HCT116 (cell line): ENCODE measurements at regions not wholly inside any gene's neighbourhood (a gene's known extent, or its start where the extent isn't known, plus 50 kb on each side); places are given as distances from the start of the nearest gene placed in this dataset.

Experiments
- ATAC-seq: fragments of 200-7000 bp; cut with Tn5 transposase; 2 replicates; pipeline ENCODE4 v1.9.1; 2020; ENCODE audit warnings: mild to moderate bottlenecking, moderate library complexity
- BruUV-seq: library from RNA; stranded (reverse); fragments of 400-500 nt; replicated peaks from 2 replicates; lab custom pipeline; 2021; lab: Mats Ljungman, UMichigan
- CTCF ChIA-PET: fragments of 300-600 bp; sonication (Branson Sonifier 250); formaldehyde crosslinking; loops from one replicate; lab custom pipeline; 2021; ENCODE audit warnings: antibody characterized with exemption; lab: Charles Lee
- POLR2A ChIA-PET: fragments of 300-600, 350-600 bp; sonication (Branson Sonifier 250); formaldehyde crosslinking; loops from one replicate; lab custom pipeline; 2021; ENCODE audit warnings: antibody characterized with exemption; lab: Charles Lee
- RAD21 ChIA-PET, 2 experiments: fragments of 300-600 bp; sonication (Branson Sonifier 250); formaldehyde crosslinking; loops; one replicate each; lab custom pipeline; 2023; ENCODE audit warnings: low total read pairs in 2 of 2; ENCODE audit not compliant: uncharacterized antibody in 2 of 2, unreplicated experiment in 2 of 2, low non-redundant PET in 1 of 2; lab: Charles Lee
- DNase-seq: peaks from one replicate; pipeline ENCODE4 v3.0.0-alpha.2; 2010; ENCODE audit warnings: low read depth, low spot score
- H2AFZ ChIP-seq: fragments of 200-600 bp; shearing (Covaris generic), sonication (generic); 2 replicates; pipeline ENCODE4 v1.6.1; 2017; ENCODE audit warnings: low read depth, mixed run types, mixed read lengths, antibody characterized with exemption, low read length; ENCODE audit not compliant: poor library complexity, severe bottlenecking
- H3K27ac ChIP-seq: 2 replicates; pipeline ENCODE4 v1.5.1; 2012; ENCODE audit warnings: low read depth, low read length
- H3K27me3 ChIP-seq: fragments of 200-600 bp; sonication (generic); 2 replicates; pipeline ENCODE4 v1.6.1; 2016; ENCODE audit warnings: mixed run types, low read length, mixed read lengths; ENCODE audit not compliant: insufficient read depth
- H3K36me3 ChIP-seq, 2 experiments: fragments of 200-500 bp in 1 of 2; fragments of 200-600 bp in 1 of 2; sonication (Bioruptor generic) in 1 of 2; sonication (generic) in 1 of 2; 2 replicates each; pipeline versions ENCODE4 v1.5.1 to v1.6.1; 2014 to 2016; ENCODE audit warnings: low read length in 2 of 2, inconsistent platforms in 1 of 2, mixed read lengths in 1 of 2, mixed run types in 1 of 2; ENCODE audit not compliant: insufficient read depth in 2 of 2, control insufficient read depth in 1 of 2
- H3K4me1 ChIP-seq, 2 experiments: fragments of 200-600 bp in 1 of 2; sonication (generic) in 1 of 2; 2 replicates each; pipeline versions ENCODE4 v1.5.1 to v1.6.1; 2012 to 2017; ENCODE audit warnings: low read length in 2 of 2, inconsistent platforms in 1 of 2, mild to moderate bottlenecking in 1 of 2, mixed read lengths in 1 of 2, mixed run types in 1 of 2, moderate library complexity in 1 of 2; ENCODE audit not compliant: insufficient read depth in 2 of 2, control insufficient read depth in 1 of 2
- H3K4me2 ChIP-seq: fragments of 200-600 bp; sonication (generic); 2 replicates; pipeline ENCODE4 v1.6.1; 2017; ENCODE audit warnings: mixed run types, low read length, mixed read lengths
- H3K4me3 ChIP-seq, 2 experiments: fragments of 200-600 bp in 1 of 2; sonication (generic) in 1 of 2; replicated peaks in 1 of 2; 2 replicates each; pipeline ENCODE4 v1.5.1; 2011 to 2016; ENCODE audit warnings: low read length in 2 of 2, control low read depth in 1 of 2, low read depth in 1 of 2, mild to moderate bottlenecking in 1 of 2, mixed read lengths in 1 of 2, mixed run types in 1 of 2
- H3K79me2 ChIP-seq: fragments of 200-600 bp; sonication (generic); 2 replicates; pipeline ENCODE4 v1.6.1; 2017; ENCODE audit warnings: mild to moderate bottlenecking, mixed run types, low read length, moderate library complexity, mixed read lengths; ENCODE audit not compliant: insufficient read depth
- H3K9ac ChIP-seq: fragments of 200-600 bp; sonication (generic); 2 replicates; pipeline ENCODE4 v1.6.1; 2016; ENCODE audit warnings: low read length, mixed read lengths
- H3K9me2 ChIP-seq: fragments of 200-600 bp; sonication (generic), shearing (Covaris generic); 2 replicates; pipeline ENCODE4 v1.6.1; 2017; ENCODE audit warnings: mixed run types, mild to moderate bottlenecking, moderate library complexity; ENCODE audit not compliant: insufficient read depth
- H3K9me3 ChIP-seq, 2 experiments: fragments of 200-500 bp in 1 of 2; fragments of 200-600 bp in 1 of 2; sonication (Bioruptor generic) in 1 of 2; sonication (generic) in 1 of 2; 2 replicates each; pipeline ENCODE4 v1.6.1; 2014 to 2017; ENCODE audit warnings: low read length in 2 of 2, mixed read lengths in 2 of 2, inconsistent platforms in 1 of 2, low read depth in 1 of 2, mild to moderate bottlenecking in 1 of 2, mixed run types in 1 of 2, moderate library complexity in 1 of 2; ENCODE audit not compliant: control insufficient read depth in 1 of 2, insufficient read depth in 1 of 2
- H4K20me1 ChIP-seq: fragments of 200-600 bp; sonication (generic), shearing (Covaris generic); 2 replicates; pipeline ENCODE4 v1.6.1; 2017; ENCODE audit warnings: mixed run types, mild to moderate bottlenecking, moderate library complexity; ENCODE audit not compliant: insufficient read depth
- CBX3 ChIP-seq: IDR thresholded peaks from 2 replicates; pipeline ENCODE4 v1.6.1; 2012; ENCODE audit warnings: low read depth
- CEBPB ChIP-seq: IDR thresholded peaks from 2 replicates; pipeline ENCODE4 v1.6.1; 2012; ENCODE audit warnings: low read depth
- ELF1 ChIP-seq: IDR thresholded peaks from 2 replicates; pipeline ENCODE4 v1.6.1; 2012; ENCODE audit warnings: low read depth, borderline replicate concordance
- EZH2 ChIP-seq: fragments of 200-600 bp; sonication (generic); IDR thresholded peaks from 2 replicates; pipeline ENCODE4 v1.6.1; 2017; ENCODE audit warnings: antibody characterized with exemption, mixed run types
- FOSL1 ChIP-seq: IDR thresholded peaks from 2 replicates; pipeline ENCODE4 v1.6.1; 2012; ENCODE audit warnings: low read depth
- JUND ChIP-seq: IDR thresholded peaks from 2 replicates; pipeline ENCODE4 v1.6.1; 2012
- MAX ChIP-seq: IDR thresholded peaks from 2 replicates; pipeline ENCODE4 v1.6.1; 2012
- POLR2A ChIP-seq: IDR thresholded peaks from 2 replicates; pipeline ENCODE4 v1.7.0; 2011; ENCODE audit warnings: borderline replicate concordance; ENCODE audit not compliant: insufficient read depth, insufficient read length; ENCODE audit errors: extremely low read depth
- POLR2AphosphoS5 ChIP-seq: IDR thresholded peaks from 2 replicates; pipeline ENCODE4 v1.6.1; 2011; ENCODE audit warnings: mild to moderate bottlenecking, low read depth, low read length, moderate library complexity
- SIN3A ChIP-seq: IDR thresholded peaks from 2 replicates; pipeline ENCODE4 v1.6.1; 2012; ENCODE audit warnings: low read depth
- SP1 ChIP-seq: IDR thresholded peaks from 2 replicates; pipeline ENCODE4 v1.6.1; 2012; ENCODE audit warnings: low read depth
- SRF ChIP-seq: IDR thresholded peaks from 2 replicates; pipeline ENCODE4 v1.6.1; 2012; ENCODE audit warnings: low read depth
- TCF7L2 ChIP-seq: IDR thresholded peaks from 2 replicates; pipeline ENCODE4 v1.7.0; 2011; ENCODE audit warnings: borderline replicate concordance, inconsistent platforms; ENCODE audit not compliant: insufficient read depth, insufficient read length; ENCODE audit errors: extremely low read depth
- YY1 ChIP-seq: IDR thresholded peaks from 2 replicates; pipeline ENCODE4 v1.6.1; 2011; ENCODE audit warnings: low read length, low read depth, moderate library complexity, mild to moderate bottlenecking; ENCODE audit not compliant: insufficient replicate concordance; ENCODE audit errors: extremely low read depth
- ZFX ChIP-seq: fragments of 450-650 bp; IDR thresholded peaks from 2 replicates; pipeline ENCODE4 v1.6.1; 2017
- intact Hi-C: fragments of 100-400 bp; cut with micrococcal nuclease; formaldehyde crosslinking; loops from 2 replicates; pipeline ENCODE4 v1.10.0; 2022
- TF ChIP-seq, protein P1 (sequence below), 3 experiments: fragments of 200-600 bp in 1 of 3; sonication (generic) in 1 of 3; IDR thresholded peaks in 2 of 3; conservative IDR thresholded peaks in 1 of 3; 2 replicates each; pipeline ENCODE4 v1.5.1; 2012 to 2017; ENCODE audit warnings: low read depth in 2 of 3, low read length in 2 of 3, antibody characterized with exemption in 1 of 3, borderline replicate concordance in 1 of 3, control low read depth in 1 of 3, mild to moderate bottlenecking in 1 of 3, mixed read lengths in 1 of 3, mixed run types in 1 of 3, moderate library complexity in 1 of 3; ENCODE audit not compliant: insufficient read depth in 1 of 3
- TF ChIP-seq, protein P2 (sequence below): IDR thresholded peaks from 2 replicates; pipeline ENCODE4 v1.6.1; 2012; ENCODE audit warnings: low read depth

- TF ChIP-seq, protein P1, sequence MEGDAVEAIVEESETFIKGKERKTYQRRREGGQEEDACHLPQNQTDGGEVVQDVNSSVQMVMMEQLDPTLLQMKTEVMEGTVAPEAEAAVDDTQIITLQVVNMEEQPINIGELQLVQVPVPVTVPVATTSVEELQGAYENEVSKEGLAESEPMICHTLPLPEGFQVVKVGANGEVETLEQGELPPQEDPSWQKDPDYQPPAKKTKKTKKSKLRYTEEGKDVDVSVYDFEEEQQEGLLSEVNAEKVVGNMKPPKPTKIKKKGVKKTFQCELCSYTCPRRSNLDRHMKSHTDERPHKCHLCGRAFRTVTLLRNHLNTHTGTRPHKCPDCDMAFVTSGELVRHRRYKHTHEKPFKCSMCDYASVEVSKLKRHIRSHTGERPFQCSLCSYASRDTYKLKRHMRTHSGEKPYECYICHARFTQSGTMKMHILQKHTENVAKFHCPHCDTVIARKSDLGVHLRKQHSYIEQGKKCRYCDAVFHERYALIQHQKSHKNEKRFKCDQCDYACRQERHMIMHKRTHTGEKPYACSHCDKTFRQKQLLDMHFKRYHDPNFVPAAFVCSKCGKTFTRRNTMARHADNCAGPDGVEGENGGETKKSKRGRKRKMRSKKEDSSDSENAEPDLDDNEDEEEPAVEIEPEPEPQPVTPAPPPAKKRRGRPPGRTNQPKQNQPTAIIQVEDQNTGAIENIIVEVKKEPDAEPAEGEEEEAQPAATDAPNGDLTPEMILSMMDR (IDR thresholded peaks at IDR 0.05 in 2 of 3, conservative IDR thresholded peaks at IDR 0.05 in 1 of 3; ENCODE audit: borderline replicate concordance in 1 of 3, insufficient read depth in 1 of 3, low read depth in 2 of 3, low read length in 2 of 3), result no peak
- TF ChIP-seq TCF7L2, result no peak
- no peak for TF ChIP-seq YY1
- no peak for TF ChIP-seq FOSL1
- TF ChIP-seq SIN3A, result no peak
- TF ChIP-seq MAX, result no peak
- no peak for TF ChIP-seq CBX3
- TF ChIP-seq EZH2, result no peak
- TF ChIP-seq POLR2A, result no peak
- TF ChIP-seq ZFX, result no peak
- TF ChIP-seq, all 23 proteins: peak for 0
Observed at GRCh38 chr19:28014615-28015405, 1198.1 kb downstream of the UQCRFS1 start (continued).

- Histone ChIP-seq H3K79me2 (no peaks in the 10 kb centered on the region), H3K27me3 (no peaks in the 10 kb centered on the region), H3K27ac (no peak overlapping the region), H3K4me2 (no peak overlapping the region), H3K4me1 (no peaks in the 10 kb centered on the region), H3K9me2 (no peaks in the 10 kb centered on the region), H3K36me3 (no peaks in the 10 kb centered on the region), H3K4me3 (no peak overlapping the region), H4K20me1 (no peaks in the 10 kb centered on the region), H3K9me3 (peaks cover 0 to 38% of the 10 kb centered on the region in 2 experiments; a peak in 2 of 4 replicates), H2AFZ (no peak overlapping the region), H3K9ac (no peak overlapping the region)
- CTCF ChIA-PET, result no interaction called here
- POLR2A ChIA-PET, result no interaction called here
- intact Hi-C loops, result no loop called here
- no TSS peak for BruUV-seq
- no peak for DNase-seq
- RAD21 ChIA-PET, result no interaction called here
- ATAC-seq, result no peak
- TF ChIP-seq, protein P2, sequence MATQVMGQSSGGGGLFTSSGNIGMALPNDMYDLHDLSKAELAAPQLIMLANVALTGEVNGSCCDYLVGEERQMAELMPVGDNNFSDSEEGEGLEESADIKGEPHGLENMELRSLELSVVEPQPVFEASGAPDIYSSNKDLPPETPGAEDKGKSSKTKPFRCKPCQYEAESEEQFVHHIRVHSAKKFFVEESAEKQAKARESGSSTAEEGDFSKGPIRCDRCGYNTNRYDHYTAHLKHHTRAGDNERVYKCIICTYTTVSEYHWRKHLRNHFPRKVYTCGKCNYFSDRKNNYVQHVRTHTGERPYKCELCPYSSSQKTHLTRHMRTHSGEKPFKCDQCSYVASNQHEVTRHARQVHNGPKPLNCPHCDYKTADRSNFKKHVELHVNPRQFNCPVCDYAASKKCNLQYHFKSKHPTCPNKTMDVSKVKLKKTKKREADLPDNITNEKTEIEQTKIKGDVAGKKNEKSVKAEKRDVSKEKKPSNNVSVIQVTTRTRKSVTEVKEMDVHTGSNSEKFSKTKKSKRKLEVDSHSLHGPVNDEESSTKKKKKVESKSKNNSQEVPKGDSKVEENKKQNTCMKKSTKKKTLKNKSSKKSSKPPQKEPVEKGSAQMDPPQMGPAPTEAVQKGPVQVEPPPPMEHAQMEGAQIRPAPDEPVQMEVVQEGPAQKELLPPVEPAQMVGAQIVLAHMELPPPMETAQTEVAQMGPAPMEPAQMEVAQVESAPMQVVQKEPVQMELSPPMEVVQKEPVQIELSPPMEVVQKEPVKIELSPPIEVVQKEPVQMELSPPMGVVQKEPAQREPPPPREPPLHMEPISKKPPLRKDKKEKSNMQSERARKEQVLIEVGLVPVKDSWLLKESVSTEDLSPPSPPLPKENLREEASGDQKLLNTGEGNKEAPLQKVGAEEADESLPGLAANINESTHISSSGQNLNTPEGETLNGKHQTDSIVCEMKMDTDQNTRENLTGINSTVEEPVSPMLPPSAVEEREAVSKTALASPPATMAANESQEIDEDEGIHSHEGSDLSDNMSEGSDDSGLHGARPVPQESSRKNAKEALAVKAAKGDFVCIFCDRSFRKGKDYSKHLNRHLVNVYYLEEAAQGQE, result no peak
- TF ChIP-seq SP1, result no peak
- no peak for TF ChIP-seq JUND
- TF ChIP-seq, protein P1 (IDR thresholded peaks at IDR 0.05 in 2 of 3, conservative IDR thresholded peaks at IDR 0.05 in 1 of 3; ENCODE audit: borderline replicate concordance in 1 of 3, insufficient read depth in 1 of 3, low read depth in 2 of 3, low read length in 2 of 3), result no peak
- TF ChIP-seq CBX3, result no peak
- TF ChIP-seq SIN3A, result no peak
- no peak for TF ChIP-seq ZFX
- TF ChIP-seq SRF, result no peak
- TF ChIP-seq FOSL1, result no peak
- no peak for TF ChIP-seq ELF1
- no peak for TF ChIP-seq POLR2AphosphoS5
- TF ChIP-seq CEBPB, result no peak
Observed at GRCh38 chr19:28012361-28012760, 1200.6 kb downstream of the UQCRFS1 start.
